DND-41 (cell line): ENCODE measurements at regions not wholly inside any gene's neighbourhood (a gene's known extent, or its start where the extent isn't known, plus 50 kb on each side); places are given as distances from the start of the nearest gene placed in this dataset.

ENCODE experiments used
- CTCF ChIP-seq: IDR thresholded peaks from 2 replicates; pipeline ENCODE4 v1.5.1; 2012; ENCODE audit warnings: borderline replicate concordance, low read length, moderate library complexity, mild to moderate bottlenecking; ENCODE audit not compliant: poor library complexity, severe bottlenecking; ENCODE audit errors: extremely low read depth
- EZH2 ChIP-seq: IDR thresholded peaks from 3 replicates; pipeline ENCODE4 v1.6.1; 2012; ENCODE audit warnings: borderline replicate concordance, low read depth, mild to moderate bottlenecking, moderate library complexity, low read length, inconsistent platforms; ENCODE audit not compliant: severe bottlenecking

GRCh38 chr6:103183831-103184411 is 1675.8 kb downstream of the HACE1 start:
- TF ChIP-seq CTCF: no peak
- no peak for TF ChIP-seq EZH2
